ENCODE measurements at regions not wholly inside any gene's neighbourhood (a gene's known extent, or its start where the extent isn't known, plus 50 kb on each side); places are given as distances from the start of the nearest gene placed in this dataset.
"Not testable (repeated sequence)": the region's sequence is repeated elsewhere in the genome, so short reads cannot be mapped to it uniquely, and the experiment has no call there.

GRCh38 chr7:8809320-8809719 lies 375.9 kb downstream of the NXPH1 start:
- no peak for DNase-seq

GRCh38 chr7:8817448-8818036 lies 384.1 kb downstream of the NXPH1 start:
- no peak for DNase-seq

- no peak for DNase-seq
These were observed 385.0 kb downstream of the NXPH1 start for GRCh38 chr7:8818406-8818805.

GRCh38 chr7:8822595-8822994 lies 389.2 kb downstream of the NXPH1 start:
- no peak for DNase-seq

GRCh38 chr7:8823486-8823885 lies 390.1 kb downstream of the NXPH1 start:
- no peak for DNase-seq

- no peak for DNase-seq
These were observed 393.9 kb downstream of the NXPH1 start for GRCh38 chr7:8827329-8827728.

- DNase-seq, result no peak
These were observed 395.7 kb downstream of the NXPH1 start for GRCh38 chr7:8829100-8829499.

GRCh38 chr7:8831376-8831775 lies 398.0 kb downstream of the NXPH1 start:
- no peak for DNase-seq

GRCh38 chr7:8833355-8833754 lies 399.9 kb downstream of the NXPH1 start:
- DNase-seq, result no peak

- DNase-seq, result no peak
These were observed 407.8 kb downstream of the NXPH1 start for GRCh38 chr7:8841171-8841570.

GRCh38 chr7:8871716-8872115 lies 438.3 kb downstream of the NXPH1 start:
- no peak for DNase-seq

GRCh38 chr7:8881916-8882315 lies 448.5 kb downstream of the NXPH1 start:
- DNase-seq, result no peak

- DNase-seq, result no peak
These were observed 452.1 kb downstream of the NXPH1 start for GRCh38 chr7:8885480-8886000.

GRCh38 chr7:8890346-8890745 lies 456.9 kb downstream of the NXPH1 start:
- DNase-seq, result not testable (repeated sequence)

- no peak for DNase-seq
These were observed 460.4 kb downstream of the NXPH1 start for GRCh38 chr7:8893775-8894174.

GRCh38 chr7:8906396-8907075 lies 473.1 kb downstream of the NXPH1 start:
- DNase-seq, result no peak

GRCh38 chr7:8908889-8909288 lies 475.5 kb downstream of the NXPH1 start:
- no peak for DNase-seq

GRCh38 chr7:8913682-8914081 lies 480.3 kb downstream of the NXPH1 start:
- no peak for DNase-seq

GRCh38 chr7:8921807-8922206 lies 488.4 kb downstream of the NXPH1 start:
- no peak for DNase-seq

- DNase-seq, result no peak
These were observed 489.3 kb downstream of the NXPH1 start for GRCh38 chr7:8922726-8923125.

GRCh38 chr7:8923164-8923806 lies 489.9 kb downstream of the NXPH1 start:
- no peak for DNase-seq

- DNase-seq, result no peak
These were observed 498.7 kb downstream of the NXPH1 start for GRCh38 chr7:8931906-8932646.

GRCh38 chr7:8932751-8933150 lies 499.3 kb downstream of the NXPH1 start:
- DNase-seq, result no peak

- DNase-seq, result no peak
These were observed 503.8 kb downstream of the NXPH1 start for GRCh38 chr7:8937204-8937603.

All from stimulated activated CD4-positive, alpha-beta T cell treated with anti-CD3 and anti-CD28 coated beads, Interleukin-4, amount 100 ng/mL, for 24 hours (primary cell).